Ovary (tissue), 3 donors: ENCODE measurements at regions not wholly inside any gene's neighbourhood (a gene's known extent, or its start where the extent isn't known, plus 50 kb on each side); places are given as distances from the start of the nearest gene placed in this dataset.

ENCODE experiments used
- EP300 ChIP-seq: sonication (generic); formaldehyde crosslinking; IDR thresholded peaks from one replicate; pipeline ENCODE4 v1.6.1; 2017; ENCODE audit warnings: antibody characterized with exemption
- POLR2A ChIP-seq: fragments of 450-650 bp; IDR thresholded peaks from one replicate; pipeline ENCODE4 v1.6.1; 2017; ENCODE audit warnings: antibody characterized with exemption, mild to moderate bottlenecking, moderate library complexity
- TF ChIP-seq, protein P1 (sequence below), 3 donors: fragments of 450-650 bp in 2 of 3; fragments of 200-600 bp in 1 of 3; IDR thresholded peaks; one replicate each; pipeline versions ENCODE4 v1.5.1 to v1.8.0; 2016 to 2022; ENCODE audit warnings: antibody characterized with exemption in 3 of 3, mild to moderate bottlenecking in 1 of 3
- donor health status: DM: no; HTN: no; CAD: no.

DNA sequence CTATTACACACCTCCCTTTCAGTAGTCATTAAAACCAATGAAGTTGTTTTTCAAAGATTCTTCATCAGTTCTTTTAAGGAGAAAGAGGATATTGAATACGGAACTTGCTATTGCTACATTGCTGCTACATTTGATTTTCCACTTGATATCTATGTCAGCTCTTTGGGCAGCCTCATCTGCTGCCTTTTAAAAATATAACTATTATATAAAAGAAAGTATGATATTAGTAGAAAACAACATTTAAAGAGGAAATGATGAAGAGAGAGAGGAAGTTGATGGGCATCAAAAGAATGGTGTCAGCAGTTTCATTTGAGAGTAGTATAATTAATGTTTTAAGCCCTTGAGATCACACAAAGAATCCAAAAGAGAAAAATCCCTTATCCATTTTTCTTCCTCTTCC, 171.4 kb downstream of the NFKBIZ start:
- TF ChIP-seq, protein P1, sequence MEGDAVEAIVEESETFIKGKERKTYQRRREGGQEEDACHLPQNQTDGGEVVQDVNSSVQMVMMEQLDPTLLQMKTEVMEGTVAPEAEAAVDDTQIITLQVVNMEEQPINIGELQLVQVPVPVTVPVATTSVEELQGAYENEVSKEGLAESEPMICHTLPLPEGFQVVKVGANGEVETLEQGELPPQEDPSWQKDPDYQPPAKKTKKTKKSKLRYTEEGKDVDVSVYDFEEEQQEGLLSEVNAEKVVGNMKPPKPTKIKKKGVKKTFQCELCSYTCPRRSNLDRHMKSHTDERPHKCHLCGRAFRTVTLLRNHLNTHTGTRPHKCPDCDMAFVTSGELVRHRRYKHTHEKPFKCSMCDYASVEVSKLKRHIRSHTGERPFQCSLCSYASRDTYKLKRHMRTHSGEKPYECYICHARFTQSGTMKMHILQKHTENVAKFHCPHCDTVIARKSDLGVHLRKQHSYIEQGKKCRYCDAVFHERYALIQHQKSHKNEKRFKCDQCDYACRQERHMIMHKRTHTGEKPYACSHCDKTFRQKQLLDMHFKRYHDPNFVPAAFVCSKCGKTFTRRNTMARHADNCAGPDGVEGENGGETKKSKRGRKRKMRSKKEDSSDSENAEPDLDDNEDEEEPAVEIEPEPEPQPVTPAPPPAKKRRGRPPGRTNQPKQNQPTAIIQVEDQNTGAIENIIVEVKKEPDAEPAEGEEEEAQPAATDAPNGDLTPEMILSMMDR (IDR thresholded peaks at IDR 0.05), result no peak
- no peak for TF ChIP-seq POLR2A
- no peak for TF ChIP-seq EP300
